GM12891 (cell line): ENCODE measurements at regions not wholly inside any gene's neighbourhood (a gene's known extent, or its start where the extent isn't known, plus 50 kb on each side); places are given as distances from the start of the nearest gene placed in this dataset.

ENCODE experiments used
- PAX5 ChIP-seq: IDR thresholded peaks from 2 replicates; pipeline ENCODE4 v1.6.1; 2011; ENCODE audit warnings: low read length, moderate library complexity, mild to moderate bottlenecking; ENCODE audit not compliant: insufficient read depth, severe bottlenecking
- POLR2A ChIP-seq: IDR thresholded peaks from 2 replicates; pipeline ENCODE4 v1.6.1; 2011; ENCODE audit warnings: low read depth, low read length, control low read depth
- POLR2AphosphoS5 ChIP-seq: IDR thresholded peaks from 2 replicates; pipeline ENCODE4 v1.6.1; 2011; ENCODE audit warnings: low read depth, low read length, control low read depth
- POU2F2 ChIP-seq: IDR thresholded peaks from 2 replicates; pipeline ENCODE4 v1.6.1; 2011; ENCODE audit warnings: low read depth, mild to moderate bottlenecking, control low read depth, low read length, moderate library complexity

DNA sequence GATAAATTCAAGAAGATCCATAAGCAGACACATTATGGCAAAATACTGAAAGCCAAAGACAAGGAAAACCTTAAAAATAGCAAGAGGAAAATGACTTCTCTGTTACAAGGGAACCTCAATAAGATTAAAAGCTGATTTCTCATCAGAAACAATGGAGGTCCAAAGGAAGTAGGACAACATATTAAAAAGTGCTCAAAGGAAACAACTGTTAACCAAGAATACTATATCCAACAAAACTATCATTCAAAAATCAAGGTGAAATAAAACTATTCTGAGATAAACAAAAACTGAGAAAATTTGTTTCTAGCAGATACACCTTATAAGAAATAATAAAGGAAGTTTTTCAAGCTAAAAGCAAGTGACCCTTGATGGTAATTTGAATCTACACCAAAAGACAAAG, 314.7 kb upstream of the ROPN1 start:
- TF ChIP-seq POLR2AphosphoS5 (no peak), POLR2A (no peak), POU2F2 (no peak), PAX5 (no peak)
